ENCODE measurements at regions not wholly inside any gene's neighbourhood (a gene's known extent, or its start where the extent isn't known, plus 50 kb on each side); places are given as distances from the start of the nearest gene placed in this dataset.

GRCh38 chr11:44421090-44421675 lies 111.2 kb upstream of the ALX4 start:
- WGBS, 5 donors = 73 to 79% (median 74%) methylated on average over 9 of the region's 9 CpGs
- no peak for DNase-seq
- intact Hi-C loops (cut with DNase I; ENCODE audit: low total_unique reads) = no loop called here
- Histone ChIP-seq H3K36me3 (no peaks in the 10 kb centered on the region), H3K9me3 (peaks cover 0 to 3% (median 0%) of the 10 kb centered on the region in 4 donors), H3K27ac (no peak overlapping the region), H3K4me1 (no peaks in the 10 kb centered on the region), H3K27me3 (peaks cover 0 to 30% (median 0%) of the 10 kb centered on the region in 3 donors), H3K4me3 (no peak overlapping the region)
- TF ChIP-seq EP300 (IDR thresholded peaks at IDR 0.05) (no peak), POLR2AphosphoS5 (IDR thresholded peaks at IDR 0.05) (no peak)

- Histone ChIP-seq H3K27me3 (peaks cover 0 to 47% (median 0%) of the 10 kb centered on the region in 3 donors), H3K36me3 (no peaks in the 10 kb centered on the region), H3K4me3 (no peak overlapping the region), H3K9me3 (no peaks in the 10 kb centered on the region), H3K4me1 (no peaks in the 10 kb centered on the region), H3K27ac (no peak overlapping the region)
- TF ChIP-seq CTCF (IDR thresholded peaks at IDR 0.05) (no peak), POLR2A (IDR thresholded peaks at IDR 0.05) (no peak), EP300 (IDR thresholded peaks at IDR 0.05) (no peak), POLR2AphosphoS5 (IDR thresholded peaks at IDR 0.05) (no peak)
- DNase-seq = no peak
- 61 to 84% (median 74%) methylated on average over 4 to 5 of the region's 5 CpGs for WGBS, 5 donors
- intact Hi-C loops (cut with DNase I; ENCODE audit: low total_unique reads) = no loop called here
Measured at GRCh38 chr11:44423289-44423688, 113.3 kb upstream of the ALX4 start.

DNA sequence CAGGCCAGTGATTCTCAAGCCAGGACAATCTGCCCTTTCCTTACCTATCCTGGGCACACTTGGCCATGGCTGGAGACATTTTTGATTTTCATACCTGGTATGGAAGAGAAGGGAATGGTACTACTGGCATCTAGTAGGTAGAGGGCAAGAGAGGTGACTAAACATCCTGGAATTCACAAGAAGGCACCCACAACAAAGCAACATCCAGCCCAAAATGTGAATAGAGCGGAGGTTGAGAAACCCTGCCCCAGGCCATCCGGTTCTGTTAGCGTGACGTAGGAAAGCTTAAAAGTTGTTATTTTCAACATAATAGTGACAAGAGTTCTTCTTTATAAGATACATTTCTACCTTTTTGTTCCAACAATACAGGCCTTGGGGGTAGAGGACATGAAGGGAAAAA lies 114.9 kb upstream of the ALX4 start:
- no peaks in the 10 kb centered on the region for H3K36me3 ChIP-seq
- no peaks in the 10 kb centered on the region for H3K4me1 ChIP-seq
- peaks cover 0 to 52% (median 0%) of the 10 kb centered on the region in 3 donors for H3K27me3 ChIP-seq
- H3K4me3 ChIP-seq = no peak overlapping the region
- DNase-seq = no peak
- no peaks in the 10 kb centered on the region for H3K9me3 ChIP-seq
- no peak overlapping the region for H3K27ac ChIP-seq
- WGBS, 5 donors = 89 to 95% (median 93%) methylated on average over 4 of the region's 4 CpGs
- intact Hi-C loops (cut with DNase I; ENCODE audit: low total_unique reads) = no loop called here
- TF ChIP-seq POLR2AphosphoS5 (IDR thresholded peaks at IDR 0.05) (no peak), EP300 (IDR thresholded peaks at IDR 0.05) (no peak), POLR2A (IDR thresholded peaks at IDR 0.05) (no peak), CTCF (IDR thresholded peaks at IDR 0.05) (no peak)

- 76 to 81% (median 79%) methylated on average over 8 of the region's 8 CpGs for WGBS, 5 donors
- Histone ChIP-seq H3K36me3 (no peaks in the 10 kb centered on the region), H3K4me3 (no peak overlapping the region), H3K9me3 (no peaks in the 10 kb centered on the region), H3K27ac (no peak overlapping the region), H3K4me1 (no peaks in the 10 kb centered on the region), H3K27me3 (peaks cover 0 to 55% (median 0%) of the 10 kb centered on the region in 3 donors)
- no peak for DNase-seq
- TF ChIP-seq CTCF (IDR thresholded peaks at IDR 0.05) (no peak), EP300 (IDR thresholded peaks at IDR 0.05) (no peak), POLR2A (IDR thresholded peaks at IDR 0.05) (no peak), POLR2AphosphoS5 (IDR thresholded peaks at IDR 0.05) (no peak)
- intact Hi-C loops (cut with DNase I; ENCODE audit: low total_unique reads) = no loop called here
Measured at GRCh38 chr11:44426119-44426518, 116.2 kb upstream of the ALX4 start.

DNA sequence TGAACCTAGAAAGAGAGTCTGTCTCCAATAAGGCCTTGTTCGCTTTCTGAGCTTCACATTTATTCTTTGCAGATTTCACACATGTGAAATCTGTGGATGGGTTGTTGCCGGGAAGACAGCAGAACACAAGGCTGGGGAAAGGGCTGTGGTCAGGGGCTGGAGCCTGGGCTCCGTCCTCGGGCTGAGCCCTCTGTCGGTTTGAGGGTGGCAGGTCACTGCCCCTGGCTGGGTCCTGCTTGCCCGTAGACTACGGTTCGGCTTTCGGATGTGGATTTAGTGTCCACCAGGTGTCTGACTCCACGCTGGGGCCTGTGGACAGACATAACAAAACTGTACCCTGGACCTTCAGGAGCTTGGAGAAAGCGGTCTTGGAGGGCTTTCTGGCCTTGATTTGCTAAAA lies 117.0 kb upstream of the ALX4 start:
- Histone ChIP-seq H3K27ac (no peak overlapping the region), H3K36me3 (no peaks in the 10 kb centered on the region), H3K4me1 (no peaks in the 10 kb centered on the region), H3K27me3 (peaks cover 0 to 55% (median 0%) of the 10 kb centered on the region in 3 donors), H3K4me3 (no peak overlapping the region), H3K9me3 (no peaks in the 10 kb centered on the region)
- WGBS, 5 donors = 78 to 91% (median 89%) methylated on average over 8 to 11 of the region's 11 CpGs
- intact Hi-C loops (cut with DNase I; ENCODE audit: low total_unique reads) = no loop called here
- DNase-seq = no peak
- no peak for TF ChIP-seq EP300 (IDR thresholded peaks at IDR 0.05)

Data from stomach (tissue), 8 donors.